ENCODE measurements at regions not wholly inside any gene's neighbourhood (a gene's known extent, or its start where the extent isn't known, plus 50 kb on each side); places are given as distances from the start of the nearest gene placed in this dataset.

GRCh38 chr6:86595641-86596040 lies 341.7 kb upstream of the HTR1E start:
- DNase-seq (ENCODE audit: low read depth in 1 of 2, low spot score in 1 of 2), result no peak
- Histone ChIP-seq H3K27me3 (ENCODE audit: insufficient read depth, poor library complexity, severe bottlenecking) (no peaks in the 10 kb centered on the region), H3K27ac (replicated peaks) (no peak overlapping the region), H3K4me3 (replicated peaks; ENCODE audit: insufficient read depth, low read length) (no peak overlapping the region)
- TF ChIP-seq GABPA (IDR thresholded peaks at IDR 0.05; ENCODE audit: low read depth) (no peak), POLR2AphosphoS5 (IDR thresholded peaks at IDR 0.05; ENCODE audit: low read depth) (no peak)
- TF ChIP-seq, protein P1, sequence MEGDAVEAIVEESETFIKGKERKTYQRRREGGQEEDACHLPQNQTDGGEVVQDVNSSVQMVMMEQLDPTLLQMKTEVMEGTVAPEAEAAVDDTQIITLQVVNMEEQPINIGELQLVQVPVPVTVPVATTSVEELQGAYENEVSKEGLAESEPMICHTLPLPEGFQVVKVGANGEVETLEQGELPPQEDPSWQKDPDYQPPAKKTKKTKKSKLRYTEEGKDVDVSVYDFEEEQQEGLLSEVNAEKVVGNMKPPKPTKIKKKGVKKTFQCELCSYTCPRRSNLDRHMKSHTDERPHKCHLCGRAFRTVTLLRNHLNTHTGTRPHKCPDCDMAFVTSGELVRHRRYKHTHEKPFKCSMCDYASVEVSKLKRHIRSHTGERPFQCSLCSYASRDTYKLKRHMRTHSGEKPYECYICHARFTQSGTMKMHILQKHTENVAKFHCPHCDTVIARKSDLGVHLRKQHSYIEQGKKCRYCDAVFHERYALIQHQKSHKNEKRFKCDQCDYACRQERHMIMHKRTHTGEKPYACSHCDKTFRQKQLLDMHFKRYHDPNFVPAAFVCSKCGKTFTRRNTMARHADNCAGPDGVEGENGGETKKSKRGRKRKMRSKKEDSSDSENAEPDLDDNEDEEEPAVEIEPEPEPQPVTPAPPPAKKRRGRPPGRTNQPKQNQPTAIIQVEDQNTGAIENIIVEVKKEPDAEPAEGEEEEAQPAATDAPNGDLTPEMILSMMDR (IDR thresholded peaks at IDR 0.05; ENCODE audit: insufficient read depth, low read length), result no peak

DNA sequence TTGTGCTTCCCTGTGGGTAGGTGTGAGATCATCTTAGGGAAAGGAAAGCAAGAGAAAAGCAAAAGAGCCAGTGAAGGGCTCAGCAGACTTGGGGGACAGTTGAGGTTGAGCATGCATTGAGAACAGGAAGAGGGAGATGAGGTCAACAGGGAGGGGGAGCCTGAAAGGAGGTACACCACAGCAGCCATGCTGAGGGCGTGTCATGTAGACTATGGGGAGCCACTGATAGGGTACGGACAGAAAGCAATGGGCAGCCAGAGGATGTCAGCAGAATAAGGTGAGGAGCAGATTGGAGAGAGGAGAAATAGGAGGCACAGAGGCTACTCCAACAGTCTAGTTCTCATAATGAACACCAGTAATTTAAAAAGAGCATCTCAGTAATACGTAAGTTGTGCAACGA lies 351.1 kb upstream of the HTR1E start:
- no peak overlapping the region for H3K4me3 ChIP-seq (replicated peaks; ENCODE audit: insufficient read depth, low read length)
- no peak for DNase-seq (ENCODE audit: low read depth in 1 of 2, low spot score in 1 of 2)
- TF ChIP-seq SPI1 (IDR thresholded peaks at IDR 0.05; ENCODE audit: borderline replicate concordance, low read depth), result no peak
- TF ChIP-seq GABPA (IDR thresholded peaks at IDR 0.05; ENCODE audit: low read depth), result no peak
- TF ChIP-seq, protein P1 (IDR thresholded peaks at IDR 0.05; ENCODE audit: insufficient read depth, low read length), result no peak
- H3K27me3 ChIP-seq (ENCODE audit: insufficient read depth, poor library complexity, severe bottlenecking), result no peaks in the 10 kb centered on the region
- no peak overlapping the region for H3K27ac ChIP-seq (replicated peaks)

DNA sequence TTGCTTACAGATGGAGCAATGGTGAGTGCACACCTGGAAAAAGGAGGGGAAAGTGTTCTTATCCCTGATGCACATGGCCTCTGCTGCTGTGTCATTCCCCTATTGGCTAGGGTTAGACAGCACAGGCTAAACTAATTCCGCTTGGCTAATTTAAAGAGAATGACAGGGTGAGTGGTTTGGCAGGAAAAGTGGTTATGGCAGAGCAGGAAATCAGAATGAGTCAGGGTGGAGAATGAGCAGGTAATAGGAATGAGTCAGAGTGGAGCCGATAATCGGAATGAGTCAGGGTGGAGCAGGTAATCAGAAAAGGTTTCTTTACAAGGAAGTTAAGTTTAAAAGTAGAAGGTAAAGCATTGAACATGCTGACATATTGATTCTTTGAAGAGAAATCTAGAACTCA lies 355.5 kb upstream of the HTR1E start:
- TF ChIP-seq SPI1 (IDR thresholded peaks at IDR 0.05; ENCODE audit: borderline replicate concordance, low read depth) (no peak), POLR2AphosphoS5 (IDR thresholded peaks at IDR 0.05; ENCODE audit: low read depth) (no peak), GABPA (IDR thresholded peaks at IDR 0.05; ENCODE audit: low read depth) (no peak)
- TF ChIP-seq, protein P2, sequence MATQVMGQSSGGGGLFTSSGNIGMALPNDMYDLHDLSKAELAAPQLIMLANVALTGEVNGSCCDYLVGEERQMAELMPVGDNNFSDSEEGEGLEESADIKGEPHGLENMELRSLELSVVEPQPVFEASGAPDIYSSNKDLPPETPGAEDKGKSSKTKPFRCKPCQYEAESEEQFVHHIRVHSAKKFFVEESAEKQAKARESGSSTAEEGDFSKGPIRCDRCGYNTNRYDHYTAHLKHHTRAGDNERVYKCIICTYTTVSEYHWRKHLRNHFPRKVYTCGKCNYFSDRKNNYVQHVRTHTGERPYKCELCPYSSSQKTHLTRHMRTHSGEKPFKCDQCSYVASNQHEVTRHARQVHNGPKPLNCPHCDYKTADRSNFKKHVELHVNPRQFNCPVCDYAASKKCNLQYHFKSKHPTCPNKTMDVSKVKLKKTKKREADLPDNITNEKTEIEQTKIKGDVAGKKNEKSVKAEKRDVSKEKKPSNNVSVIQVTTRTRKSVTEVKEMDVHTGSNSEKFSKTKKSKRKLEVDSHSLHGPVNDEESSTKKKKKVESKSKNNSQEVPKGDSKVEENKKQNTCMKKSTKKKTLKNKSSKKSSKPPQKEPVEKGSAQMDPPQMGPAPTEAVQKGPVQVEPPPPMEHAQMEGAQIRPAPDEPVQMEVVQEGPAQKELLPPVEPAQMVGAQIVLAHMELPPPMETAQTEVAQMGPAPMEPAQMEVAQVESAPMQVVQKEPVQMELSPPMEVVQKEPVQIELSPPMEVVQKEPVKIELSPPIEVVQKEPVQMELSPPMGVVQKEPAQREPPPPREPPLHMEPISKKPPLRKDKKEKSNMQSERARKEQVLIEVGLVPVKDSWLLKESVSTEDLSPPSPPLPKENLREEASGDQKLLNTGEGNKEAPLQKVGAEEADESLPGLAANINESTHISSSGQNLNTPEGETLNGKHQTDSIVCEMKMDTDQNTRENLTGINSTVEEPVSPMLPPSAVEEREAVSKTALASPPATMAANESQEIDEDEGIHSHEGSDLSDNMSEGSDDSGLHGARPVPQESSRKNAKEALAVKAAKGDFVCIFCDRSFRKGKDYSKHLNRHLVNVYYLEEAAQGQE (IDR thresholded peaks at IDR 0.05; ENCODE audit: insufficient replicate concordance, low read depth), result no peak
- TF ChIP-seq, protein P1 (IDR thresholded peaks at IDR 0.05; ENCODE audit: insufficient read depth, low read length), result no peak
- no peak overlapping the region for H3K4me3 ChIP-seq (replicated peaks; ENCODE audit: insufficient read depth, low read length)
- no peak for DNase-seq (ENCODE audit: low read depth in 1 of 2, low spot score in 1 of 2)
- no peak overlapping the region for H3K27ac ChIP-seq (replicated peaks)
- no peaks in the 10 kb centered on the region for H3K27me3 ChIP-seq (ENCODE audit: insufficient read depth, poor library complexity, severe bottlenecking)

DNA sequence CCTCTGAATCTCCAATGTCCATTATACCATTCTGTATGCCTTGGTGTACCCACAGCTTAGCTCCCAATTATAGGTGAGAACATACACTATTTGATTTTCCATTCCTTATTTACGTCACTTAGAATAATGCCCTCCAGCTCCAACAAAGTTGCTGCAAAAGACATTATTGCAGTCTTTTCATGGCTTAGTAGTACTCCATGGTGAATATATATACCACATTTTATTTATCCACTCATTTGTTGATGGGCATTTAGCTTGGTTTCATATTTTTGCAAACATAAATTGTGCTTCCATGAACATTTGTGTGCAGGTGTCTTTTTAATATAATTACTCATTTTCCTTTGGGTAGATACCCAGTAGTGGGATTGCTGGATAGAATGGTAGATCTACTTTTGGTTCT lies 374.1 kb upstream of the HTR1E start:
- Histone ChIP-seq H3K27me3 (ENCODE audit: insufficient read depth, poor library complexity, severe bottlenecking) (no peaks in the 10 kb centered on the region), H3K27ac (replicated peaks) (no peak overlapping the region), H3K4me3 (replicated peaks; ENCODE audit: insufficient read depth, low read length) (no peak overlapping the region)
- TF ChIP-seq, protein P2 (IDR thresholded peaks at IDR 0.05; ENCODE audit: insufficient replicate concordance, low read depth), result no peak
- no peak for TF ChIP-seq POLR2AphosphoS5 (IDR thresholded peaks at IDR 0.05; ENCODE audit: low read depth)
- TF ChIP-seq SPI1 (IDR thresholded peaks at IDR 0.05; ENCODE audit: borderline replicate concordance, low read depth), result no peak
- TF ChIP-seq, protein P1 (IDR thresholded peaks at IDR 0.05; ENCODE audit: insufficient read depth, low read length), result no peak
- TF ChIP-seq GABPA (IDR thresholded peaks at IDR 0.05; ENCODE audit: low read depth), result no peak
- DNase-seq (ENCODE audit: low read depth in 1 of 2, low spot score in 1 of 2), result no peak
